Tongue (tissue), 1 donor: ENCODE measurements at regions not wholly inside any gene's neighbourhood (a gene's known extent, or its start where the extent isn't known, plus 50 kb on each side); places are given as distances from the start of the nearest gene placed in this dataset.

Source experiments
- DNase-seq: peaks from one replicate; pipeline ENCODE4 v3.0.0-alpha.2; 2015

GRCh38 chr1:38539931-38540330 is 319.6 kb downstream of the RRAGC start:
- DNase-seq: no peak

GRCh38 chr1:38538834-38539233 is 320.7 kb downstream of the RRAGC start:
- DNase-seq: no peak

GRCh38 chr1:38536089-38536488 is 323.5 kb downstream of the RRAGC start:
- no peak for DNase-seq

GRCh38 chr1:38534473-38534823 is 325.1 kb downstream of the RRAGC start:
- no peak for DNase-seq

GRCh38 chr1:38533772-38534472 is 325.6 kb downstream of the RRAGC start:
- DNase-seq: no peak

- DNase-seq: no peak
These were observed 328.6 kb downstream of the RRAGC start for GRCh38 chr1:38530957-38531356.

GRCh38 chr1:38529946-38530345 is 329.6 kb downstream of the RRAGC start:
- DNase-seq: no peak

- DNase-seq: no peak
These were observed 330.2 kb downstream of the RRAGC start for GRCh38 chr1:38529391-38529790.

GRCh38 chr1:38528623-38529022 is 330.9 kb downstream of the RRAGC start:
- DNase-seq: no peak

GRCh38 chr1:38527373-38527966 is 332.1 kb downstream of the RRAGC start:
- peak; percentile 40 for DNase-seq

GRCh38 chr1:38526046-38526445 is 333.5 kb downstream of the RRAGC start:
- no peak for DNase-seq

- DNase-seq: no peak
These were observed 334.1 kb downstream of the RRAGC start for GRCh38 chr1:38525343-38526043.

- no peak for DNase-seq
These were observed 335.4 kb downstream of the RRAGC start for GRCh38 chr1:38524025-38524641.

GRCh38 chr1:38523568-38523939 is 336.0 kb downstream of the RRAGC start:
- no peak for DNase-seq

GRCh38 chr1:38522915-38523567 is 336.5 kb downstream of the RRAGC start:
- no peak for DNase-seq

GRCh38 chr1:38516560-38516959 is 343.0 kb downstream of the RRAGC start:
- DNase-seq: no peak

- DNase-seq: peak; percentile 40
These were observed 346.8 kb downstream of the RRAGC start for GRCh38 chr1:38512789-38513188.

GRCh38 chr1:38512024-38512767 is 347.4 kb downstream of the RRAGC start:
- no peak for DNase-seq

- DNase-seq: no peak
These were observed 351.3 kb downstream of the RRAGC start for GRCh38 chr1:38508232-38508631.

GRCh38 chr1:38507563-38507962 is 352.0 kb downstream of the RRAGC start:
- peak; percentile 46 for DNase-seq

- DNase-seq: no peak
These were observed 353.6 kb downstream of the RRAGC start for GRCh38 chr1:38505944-38506343.

GRCh38 chr1:38502758-38503157 is 356.8 kb downstream of the RRAGC start:
- DNase-seq: peak; percentile 12
